GM20431 (cell line): ENCODE measurements at regions not wholly inside any gene's neighbourhood (a gene's known extent, or its start where the extent isn't known, plus 50 kb on each side); places are given as distances from the start of the nearest gene placed in this dataset.
"Not testable (repeated sequence)": the region's sequence is repeated elsewhere in the genome, so short reads cannot be mapped to it uniquely, and the experiment has no call there.

Experiments used
- in situ Hi-C: fragments of 300-500 bp; cut with MseI, MboI; formaldehyde crosslinking; loops from one replicate; pipeline ENCODE4 v1.15.0; 2020; ENCODE audit warnings: low sequenced_read_pairs; ENCODE audit not compliant: unreplicated experiment

GRCh38 chr4:171430495-171430894 is 382.7 kb upstream of the GALNTL6 start:
- in situ Hi-C loops = no loop called here

GRCh38 chr4:171397175-171397574 is 416.0 kb upstream of the GALNTL6 start:
- in situ Hi-C loops = no loop called here

- in situ Hi-C loops = no loop called here
These were observed 422.6 kb upstream of the GALNTL6 start for GRCh38 chr4:171390626-171391025.

GRCh38 chr4:171378323-171378722 is 434.9 kb upstream of the GALNTL6 start:
- in situ Hi-C loops = no loop called here

GRCh38 chr4:171376724-171377123 is 436.5 kb upstream of the GALNTL6 start:
- in situ Hi-C loops = no loop called here

GRCh38 chr4:171353535-171353934 is 459.7 kb upstream of the GALNTL6 start:
- in situ Hi-C loops = no loop called here

- in situ Hi-C loops = no loop called here
These were observed 465.1 kb upstream of the GALNTL6 start for GRCh38 chr4:171348090-171348489.

- in situ Hi-C loops = no loop called here
These were observed 470.6 kb upstream of the GALNTL6 start for GRCh38 chr4:171342646-171343045.

- in situ Hi-C loops = no loop called here
These were observed 472.9 kb upstream of the GALNTL6 start for GRCh38 chr4:171340258-171340657.

GRCh38 chr4:171334549-171334948 is 478.7 kb upstream of the GALNTL6 start:
- in situ Hi-C loops = no loop called here

- in situ Hi-C loops = no loop called here
These were observed 504.5 kb upstream of the GALNTL6 start for GRCh38 chr4:171308661-171309060.

- in situ Hi-C loops = not testable (repeated sequence)
These were observed 515.0 kb upstream of the GALNTL6 start for GRCh38 chr4:171298048-171298718.

GRCh38 chr4:171288816-171289432 is 524.3 kb upstream of the GALNTL6 start:
- in situ Hi-C loops = no loop called here

GRCh38 chr4:171281359-171281758 is 531.8 kb upstream of the GALNTL6 start:
- in situ Hi-C loops = no loop called here

- in situ Hi-C loops = no loop called here
These were observed 534.1 kb upstream of the GALNTL6 start for GRCh38 chr4:171279131-171279530.

GRCh38 chr4:171266671-171267070 is 546.5 kb upstream of the GALNTL6 start:
- in situ Hi-C loops = no loop called here

- in situ Hi-C loops = no loop called here
These were observed 547.9 kb upstream of the GALNTL6 start for GRCh38 chr4:171265190-171265818.

GRCh38 chr4:171256223-171256622 is 557.0 kb upstream of the GALNTL6 start:
- in situ Hi-C loops = no loop called here

GRCh38 chr4:171246948-171247347 is 566.3 kb upstream of the GALNTL6 start:
- in situ Hi-C loops = no loop called here

GRCh38 chr4:171242831-171243230 is 570.4 kb upstream of the GALNTL6 start:
- in situ Hi-C loops = no loop called here

GRCh38 chr4:171239196-171239595 is 574.0 kb upstream of the GALNTL6 start:
- in situ Hi-C loops = no loop called here
